ENCODE measurements at regions not wholly inside any gene's neighbourhood (a gene's known extent, or its start where the extent isn't known, plus 50 kb on each side); places are given as distances from the start of the nearest gene placed in this dataset.

GRCh38 chr19:29098091-29098490 is 114.9 kb downstream of the UQCRFS1 start:
- Histone ChIP-seq H3K4me1 (ENCODE audit: insufficient read depth, low read length, poor library complexity, severe bottlenecking) (no peaks in the 10 kb centered on the region), H3K4me3 (ENCODE audit: low read depth, low read length, poor library complexity, severe bottlenecking) (no peak overlapping the region), H3K36me3 (ENCODE audit: insufficient read depth, low read length, poor library complexity, severe bottlenecking) (no peaks in the 10 kb centered on the region), H3K27me3 (replicated peaks; ENCODE audit: insufficient read depth, low read depth, low read length, poor library complexity) (no peaks in the 10 kb centered on the region), H3K9me3 (ENCODE audit: low read depth, low read length, poor library complexity, severe bottlenecking) (peaks cover 22% of the 10 kb centered on the region), H3K27ac (ENCODE audit: low read depth, low read length, poor library complexity, severe bottlenecking) (no peak overlapping the region)
- no TSS peak for BruUV-seq (replicated peaks)
- no peak for DNase-seq (ENCODE audit: low spot score)
- TF ChIP-seq EZH2 (IDR thresholded peaks at IDR 0.05; ENCODE audit: borderline replicate concordance, low read depth, low read length, poor library complexity, severe bottlenecking) = no peak
- TF ChIP-seq CTCF (conservative IDR thresholded peaks at IDR 0.05; ENCODE audit: low read depth, low read length) = no peak
- ChIA-PET CTCF (no interaction called here), POLR2A (ENCODE audit: low non-redundant PET) (no interaction called here)
- intact Hi-C loops (cut with micrococcal nuclease; ENCODE audit: unreplicated experiment) = no loop called here

- Histone ChIP-seq H3K4me1 (ENCODE audit: insufficient read depth, low read length, poor library complexity, severe bottlenecking) (no peaks in the 10 kb centered on the region), H3K4me3 (ENCODE audit: low read depth, low read length, poor library complexity, severe bottlenecking) (no peak overlapping the region), H3K27me3 (replicated peaks; ENCODE audit: insufficient read depth, low read depth, low read length, poor library complexity) (no peaks in the 10 kb centered on the region), H3K36me3 (ENCODE audit: insufficient read depth, low read length, poor library complexity, severe bottlenecking) (no peaks in the 10 kb centered on the region), H3K27ac (ENCODE audit: low read depth, low read length, poor library complexity, severe bottlenecking) (no peak overlapping the region), H3K9me3 (ENCODE audit: low read depth, low read length, poor library complexity, severe bottlenecking) (peaks cover 16% of the 10 kb centered on the region)
- intact Hi-C loops (cut with micrococcal nuclease; ENCODE audit: unreplicated experiment) = no loop called here
- TF ChIP-seq CTCF (conservative IDR thresholded peaks at IDR 0.05; ENCODE audit: low read depth, low read length) = no peak
- no peak for TF ChIP-seq EZH2 (IDR thresholded peaks at IDR 0.05; ENCODE audit: borderline replicate concordance, low read depth, low read length, poor library complexity, severe bottlenecking)
- no peak for DNase-seq (ENCODE audit: low spot score)
- ChIA-PET POLR2A (ENCODE audit: low non-redundant PET) (no interaction called here), CTCF (no interaction called here)
- no TSS peak for BruUV-seq (replicated peaks)
These were observed 116.1 kb downstream of the UQCRFS1 start for GRCh38 chr19:29096896-29097295.

GRCh38 chr19:29093553-29093908 is 119.4 kb downstream of the UQCRFS1 start:
- no TSS peak for BruUV-seq (replicated peaks)
- Histone ChIP-seq H3K9me3 (ENCODE audit: low read depth, low read length, poor library complexity, severe bottlenecking) (peaks cover 11% of the 10 kb centered on the region), H3K27ac (ENCODE audit: low read depth, low read length, poor library complexity, severe bottlenecking) (no peak overlapping the region), H3K4me1 (ENCODE audit: insufficient read depth, low read length, poor library complexity, severe bottlenecking) (no peaks in the 10 kb centered on the region), H3K36me3 (ENCODE audit: insufficient read depth, low read length, poor library complexity, severe bottlenecking) (no peaks in the 10 kb centered on the region), H3K27me3 (replicated peaks; ENCODE audit: insufficient read depth, low read depth, low read length, poor library complexity) (no peaks in the 10 kb centered on the region), H3K4me3 (ENCODE audit: low read depth, low read length, poor library complexity, severe bottlenecking) (no peak overlapping the region)
- DNase-seq (ENCODE audit: low spot score) = no peak
- TF ChIP-seq EZH2 (IDR thresholded peaks at IDR 0.05; ENCODE audit: borderline replicate concordance, low read depth, low read length, poor library complexity, severe bottlenecking) (no peak), CTCF (conservative IDR thresholded peaks at IDR 0.05; ENCODE audit: low read depth, low read length) (no peak)
- POLR2A ChIA-PET (ENCODE audit: low non-redundant PET) = no interaction called here
- intact Hi-C loops (cut with micrococcal nuclease; ENCODE audit: unreplicated experiment) = no loop called here
- CTCF ChIA-PET = no interaction called here
